ENCODE measurements at regions not wholly inside any gene's neighbourhood (a gene's known extent, or its start where the extent isn't known, plus 50 kb on each side); places are given as distances from the start of the nearest gene placed in this dataset.

GRCh38 chr3:18843983-18844382 lies 304.3 kb upstream of the KCNH8 start:
- Histone ChIP-seq H3K9me3 (ENCODE audit: insufficient read depth in 2 of 2, low read depth in 1 of 2, low read length in 1 of 2) (no peaks in the 10 kb centered on the region), H3K14ac (ENCODE audit: insufficient read length) (no peak overlapping the region), H3K23me2 (ENCODE audit: low read depth, low read length) (no peaks in the 10 kb centered on the region), H2AK5ac (ENCODE audit: low read depth, low read length) (no peak overlapping the region), H4K8ac (ENCODE audit: extremely low read depth, insufficient read depth, low read length) (no peak overlapping the region), H3K9ac (replicated peaks in 1 of 4; ENCODE audit: extremely low read depth in 1 of 4, low read depth in 3 of 4, low read length in 3 of 4) (no peak overlapping the region), H4K91ac (replicated peaks; ENCODE audit: insufficient read length, low read length) (no peak overlapping the region), H3K18ac (ENCODE audit: extremely low read depth, low read length) (no peak overlapping the region), H2BK5ac (ENCODE audit: low read depth, low read length) (no peak overlapping the region), H3K36me3 (ENCODE audit: control insufficient read depth in 2 of 4, insufficient read depth in 4 of 4, low read length in 3 of 4) (no peaks in the 10 kb centered on the region), H4K20me1 (replicated peaks in 1 of 2; ENCODE audit: control insufficient read depth in 1 of 2, insufficient read depth in 2 of 2, low read length in 2 of 2) (no peaks in the 10 kb centered on the region), H3K79me2 (ENCODE audit: control insufficient read depth in 1 of 2, insufficient read depth in 2 of 2, low read length in 2 of 2) (no peaks in the 10 kb centered on the region), H3K79me1 (ENCODE audit: low read depth, low read length) (no peaks in the 10 kb centered on the region), H3K56ac (replicated peaks; ENCODE audit: insufficient read length, low read depth, low read length) (no peak overlapping the region), H3K4me1 (replicated peaks in 1 of 4; ENCODE audit: control insufficient read depth in 3 of 4, insufficient read depth in 4 of 4, low read length in 3 of 4) (peaks cover 0 to 3% (median 2%) of the 10 kb centered on the region in 4 experiments; a peak in 1 of 7 replicates), H2BK15ac (ENCODE audit: low read length) (no peak overlapping the region), H3K4me2 (ENCODE audit: insufficient read depth in 1 of 2, low read depth in 2 of 2, low read length in 2 of 2) (no peak overlapping the region), H3K27ac (ENCODE audit: low read depth, low read length) (no peak overlapping the region), H2BK12ac (ENCODE audit: low read depth, low read length) (no peak overlapping the region), H2AFZ (ENCODE audit: low read length) (no peak overlapping the region), H3K4me3 (ENCODE audit: extremely low read depth in 1 of 4, insufficient read depth in 2 of 4, low read depth in 3 of 4, low read length in 4 of 4) (no peak overlapping the region), H2BK120ac (replicated peaks; ENCODE audit: low read depth, low read length) (no peak overlapping the region), H4K5ac (ENCODE audit: insufficient read length, low read depth, low read length) (no peak overlapping the region), H3K23ac (ENCODE audit: insufficient read length) (no peak overlapping the region), H3K27me3 (replicated peaks in 1 of 4; ENCODE audit: control insufficient read depth in 3 of 4, extremely low read depth in 1 of 4, insufficient read depth in 3 of 4, low read length in 3 of 4) (no peaks in the 10 kb centered on the region), H2BK20ac (ENCODE audit: low read length) (no peak overlapping the region), H3K4ac (replicated peaks; ENCODE audit: insufficient read length, low read depth, low read length) (no peak overlapping the region)
- FAIRE-seq (no peak), DNase-seq (ENCODE audit: low read depth in 1 of 2, low spot score in 2 of 2) (no peak)
- POLR2A ChIA-PET (ENCODE audit: partially characterized antibody) = interaction anchor here (0.6 kb wide), 1 partner anchor 12 kb away, joined by 3 read pairs; no protein-coding TSS in a partner anchor
- WGBS, 2 experiments (ENCODE audit: extremely low coverage in 1 of 2, insufficient coverage in 1 of 2, insufficient read length in 1 of 2, insufficient replicate concordance in 2 of 2, low coverage in 1 of 2, low lambda C conversion rate in 2 of 2, missing lambda C conversion rate in 1 of 2) = 77% methylated on average over 1 of the region's 1 CpG; no CpG with 5 or more reads in 1 of the 2 experiments
- CTCF ChIA-PET (ENCODE audit: partially characterized antibody) = interaction anchor here (0.6 to 3.6 kb wide), 7 partner anchors 10 to 1021 kb away, joined by 3 to 18 read pairs (median 3); no protein-coding TSS in a partner anchor
- TF ChIP-seq CTBP2 (IDR thresholded peaks at IDR 0.05; ENCODE audit: borderline replicate concordance, insufficient read depth, insufficient read length, low read length) (no peak), ATF3 (IDR thresholded peaks at IDR 0.05; ENCODE audit: insufficient read depth, low read depth, low read length) (no peak), EGR1 (IDR thresholded peaks at IDR 0.05; ENCODE audit: borderline replicate concordance, low read depth, low read length) (no peak), SP2 (IDR thresholded peaks at IDR 0.05; ENCODE audit: low read length) (no peak), CHD2 (IDR thresholded peaks at IDR 0.05; ENCODE audit: low read length) (no peak), CHD1 (IDR thresholded peaks at IDR 0.05; ENCODE audit: low read depth, low read length) (no peak), TAF1 (IDR thresholded peaks at IDR 0.05; ENCODE audit: low read depth, low read length) (no peak), TEAD4 (IDR thresholded peaks at IDR 0.05; ENCODE audit: low read depth, low read length) (no peak), KDM4A (IDR thresholded peaks at IDR 0.05; ENCODE audit: low read depth, low read length, severe bottlenecking) (no peak), CEBPB (IDR thresholded peaks at IDR 0.05; ENCODE audit: low read depth, low read length) (no peak), RBBP5 (IDR thresholded peaks at IDR 0.05; ENCODE audit: borderline replicate concordance, low read depth, low read length) (no peak), YY1 (IDR thresholded peaks at IDR 0.05; ENCODE audit: low read depth, low read length) (no peak), HDAC6 (IDR thresholded peaks at IDR 0.05; ENCODE audit: low read depth, low read length) (no peak), SIX5 (IDR thresholded peaks at IDR 0.05; ENCODE audit: low read depth, low read length) (no peak)
- TF ChIP-seq, protein P1, sequence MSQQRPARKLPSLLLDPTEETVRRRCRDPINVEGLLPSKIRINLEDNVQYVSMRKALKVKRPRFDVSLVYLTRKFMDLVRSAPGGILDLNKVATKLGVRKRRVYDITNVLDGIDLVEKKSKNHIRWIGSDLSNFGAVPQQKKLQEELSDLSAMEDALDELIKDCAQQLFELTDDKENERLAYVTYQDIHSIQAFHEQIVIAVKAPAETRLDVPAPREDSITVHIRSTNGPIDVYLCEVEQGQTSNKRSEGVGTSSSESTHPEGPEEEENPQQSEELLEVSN (IDR thresholded peaks at IDR 0.05) = no peak

Measured in H1 (cell line).